Thoracic aorta (tissue), 2 donors: ENCODE measurements at regions not wholly inside any gene's neighbourhood (a gene's known extent, or its start where the extent isn't known, plus 50 kb on each side); places are given as distances from the start of the nearest gene placed in this dataset.

ENCODE experiments used
- ATAC-seq: fragments of 150-250 bp; one replicate; pipeline ENCODE4 v1.8.0; 2017; ENCODE audit warnings: low read depth; ENCODE audit not compliant: insufficient number of reproducible peaks, low FRiP score
- DNase-seq: peaks from one replicate; pipeline ENCODE4 v3.0.0-alpha.2; 2020; ENCODE audit warnings: low spot score
- H3K27ac ChIP-seq, 2 donors: fragments of 200-600 bp; sonication (generic); 1 replicate in 1 of 2; 2 replicates in 1 of 2; pipeline ENCODE4 v1.5.1; 2016; ENCODE audit warnings: mild to moderate bottlenecking in 2 of 2, moderate library complexity in 2 of 2
- H3K27me3 ChIP-seq: fragments of 200-600 bp; sonication (generic); replicated peaks from 2 replicates; pipeline ENCODE4 v1.6.0; 2016; ENCODE audit warnings: mild to moderate bottlenecking; ENCODE audit not compliant: insufficient read depth
- H3K36me3 ChIP-seq: fragments of 200-600 bp; sonication (generic); one replicate; pipeline ENCODE4 v1.5.1; 2016
- H3K4me1 ChIP-seq, 2 donors: fragments of 200-600 bp; sonication (generic); 1 replicate in 1 of 2; 2 replicates in 1 of 2; pipeline versions ENCODE4 v1.5.1 to v1.6.0; 2016; ENCODE audit warnings: low read depth in 2 of 2, mild to moderate bottlenecking in 1 of 2; ENCODE audit not compliant: control insufficient read depth in 1 of 2
- H3K4me3 ChIP-seq: fragments of 200-600 bp; sonication (generic); 2 replicates; pipeline ENCODE4 v1.5.1; 2016; ENCODE audit warnings: mild to moderate bottlenecking
- H3K9me3 ChIP-seq: fragments of 200-600 bp; sonication (generic); 2 replicates; pipeline ENCODE4 v1.5.1; 2016
- TF ChIP-seq, protein P1 (sequence below): fragments of 200-600 bp; sonication (generic); IDR thresholded peaks from one replicate; pipeline ENCODE4 v1.5.1; 2019; ENCODE audit warnings: antibody characterized with exemption

DNA sequence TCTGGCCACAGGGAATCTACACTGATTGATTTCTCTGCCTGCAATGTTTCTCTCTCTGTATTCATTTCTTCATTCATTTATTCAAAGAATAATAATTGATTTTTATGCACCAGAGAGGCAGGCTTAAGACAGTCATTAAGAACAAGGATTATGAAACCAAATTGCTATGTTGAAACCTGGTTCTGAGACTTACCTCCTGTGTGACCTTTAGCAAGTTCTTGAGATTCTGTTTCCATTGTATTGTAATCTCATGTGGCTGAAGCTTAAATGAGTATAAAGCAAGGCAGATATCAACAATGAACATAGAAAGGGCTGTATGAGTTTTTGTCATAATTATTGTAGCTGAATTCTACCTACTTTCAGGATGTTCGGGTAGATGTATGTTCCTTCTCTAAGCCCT is 129.6 kb upstream of the GRIA1 start:
- no peaks in the 10 kb centered on the region for H3K9me3 ChIP-seq
- DNase-seq (no peak), ATAC-seq (no peak)
- no peak overlapping the region for H3K27ac ChIP-seq
- H3K4me3 ChIP-seq: no peak overlapping the region
- TF ChIP-seq, protein P1, sequence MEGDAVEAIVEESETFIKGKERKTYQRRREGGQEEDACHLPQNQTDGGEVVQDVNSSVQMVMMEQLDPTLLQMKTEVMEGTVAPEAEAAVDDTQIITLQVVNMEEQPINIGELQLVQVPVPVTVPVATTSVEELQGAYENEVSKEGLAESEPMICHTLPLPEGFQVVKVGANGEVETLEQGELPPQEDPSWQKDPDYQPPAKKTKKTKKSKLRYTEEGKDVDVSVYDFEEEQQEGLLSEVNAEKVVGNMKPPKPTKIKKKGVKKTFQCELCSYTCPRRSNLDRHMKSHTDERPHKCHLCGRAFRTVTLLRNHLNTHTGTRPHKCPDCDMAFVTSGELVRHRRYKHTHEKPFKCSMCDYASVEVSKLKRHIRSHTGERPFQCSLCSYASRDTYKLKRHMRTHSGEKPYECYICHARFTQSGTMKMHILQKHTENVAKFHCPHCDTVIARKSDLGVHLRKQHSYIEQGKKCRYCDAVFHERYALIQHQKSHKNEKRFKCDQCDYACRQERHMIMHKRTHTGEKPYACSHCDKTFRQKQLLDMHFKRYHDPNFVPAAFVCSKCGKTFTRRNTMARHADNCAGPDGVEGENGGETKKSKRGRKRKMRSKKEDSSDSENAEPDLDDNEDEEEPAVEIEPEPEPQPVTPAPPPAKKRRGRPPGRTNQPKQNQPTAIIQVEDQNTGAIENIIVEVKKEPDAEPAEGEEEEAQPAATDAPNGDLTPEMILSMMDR: no peak
- H3K4me1 ChIP-seq: peaks cover 0 to 17% of the 10 kb centered on the region in 2 donors
- H3K36me3 ChIP-seq: no peaks in the 10 kb centered on the region
- no peaks in the 10 kb centered on the region for H3K27me3 ChIP-seq

DNA sequence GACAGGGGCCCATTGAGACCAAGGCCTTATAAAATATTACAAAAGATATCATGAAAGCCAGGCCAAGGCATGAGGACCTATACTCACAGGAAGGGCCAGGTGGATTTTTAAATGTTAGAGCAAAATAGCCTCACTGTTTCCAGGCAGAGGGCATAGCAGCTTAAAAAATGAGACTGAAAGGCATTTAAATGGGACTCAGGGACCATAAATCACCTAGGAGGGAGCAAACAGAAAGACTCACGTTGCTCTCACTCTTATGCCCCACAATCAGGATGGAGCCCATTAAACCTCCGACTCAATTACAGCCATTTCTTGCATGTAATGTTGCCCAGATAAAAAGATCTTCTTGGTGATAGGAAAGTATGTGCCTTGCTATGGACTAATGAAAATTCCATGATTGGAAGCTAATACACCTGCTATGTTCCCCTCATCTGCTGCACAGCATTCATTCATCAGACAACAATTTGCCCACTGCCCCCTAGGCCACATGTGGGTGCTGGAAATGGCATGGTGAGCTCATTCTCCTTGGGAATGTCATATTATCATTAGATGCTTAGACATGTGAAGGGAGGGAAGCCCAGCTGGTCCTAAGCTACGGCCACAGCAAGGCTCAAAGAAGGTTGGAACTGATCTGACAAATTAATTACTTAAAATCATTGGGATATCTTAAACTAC is 128.6 kb upstream of the GRIA1 start:
- Histone ChIP-seq H3K36me3 (no peaks in the 10 kb centered on the region), H3K27me3 (no peaks in the 10 kb centered on the region), H3K4me1 (peaks cover 0 to 17% of the 10 kb centered on the region in 2 donors), H3K9me3 (no peaks in the 10 kb centered on the region), H3K4me3 (no peak overlapping the region), H3K27ac (no peak overlapping the region)
- no peak for ATAC-seq
- DNase-seq: no peak
- TF ChIP-seq, protein P1: no peak

DNA sequence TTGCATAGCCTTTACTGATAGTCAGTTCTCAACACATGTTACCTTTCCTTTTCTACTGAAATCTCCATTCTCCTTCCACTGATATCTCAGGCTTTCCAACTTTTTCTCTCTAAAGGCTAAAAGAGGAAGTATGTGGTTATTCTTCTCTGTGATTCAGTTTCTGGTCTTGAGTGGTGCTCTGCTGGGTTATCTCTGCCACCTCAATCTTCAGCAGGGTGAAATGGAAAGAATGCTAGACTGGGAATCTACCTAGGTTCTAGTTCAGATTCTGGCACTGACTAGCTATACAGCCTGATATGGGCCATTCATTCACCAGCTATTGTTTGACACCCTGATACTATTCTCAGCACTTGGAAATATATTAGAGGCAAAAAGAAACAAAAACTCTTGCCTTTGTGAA is 124.9 kb upstream of the GRIA1 start:
- Histone ChIP-seq H3K27ac (no peak overlapping the region), H3K9me3 (no peaks in the 10 kb centered on the region), H3K27me3 (no peaks in the 10 kb centered on the region), H3K4me3 (no peak overlapping the region), H3K4me1 (peaks cover 0 to 3% of the 10 kb centered on the region in 2 donors), H3K36me3 (no peaks in the 10 kb centered on the region)
- DNase-seq (no peak), ATAC-seq (no peak)
- TF ChIP-seq, protein P1: no peak

DNA sequence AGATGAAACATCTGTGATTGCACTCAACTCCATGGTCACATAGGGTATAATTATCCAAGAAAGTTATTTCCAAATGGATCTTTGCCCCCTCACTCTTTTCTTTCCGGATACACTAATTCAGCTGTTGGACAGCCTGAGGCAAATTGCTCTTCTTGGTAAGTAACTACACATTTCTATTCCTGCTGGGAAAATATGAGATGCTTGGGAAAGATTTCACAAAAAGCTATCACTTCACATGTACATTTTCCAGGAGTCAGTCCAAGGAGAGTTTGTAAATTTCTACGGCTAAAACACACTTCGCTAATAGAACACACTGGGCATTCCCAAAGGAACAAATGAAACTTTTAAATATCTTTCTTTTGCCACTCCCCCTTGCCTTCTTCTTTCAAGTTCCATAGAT is 123.0 kb upstream of the GRIA1 start:
- no peak overlapping the region for H3K4me3 ChIP-seq
- TF ChIP-seq, protein P1: no peak
- no peaks in the 10 kb centered on the region for H3K36me3 ChIP-seq
- no peaks in the 10 kb centered on the region for H3K27me3 ChIP-seq
- no peaks in the 10 kb centered on the region for H3K4me1 ChIP-seq
- no peak for DNase-seq
- ATAC-seq: no peak
- no peaks in the 10 kb centered on the region for H3K9me3 ChIP-seq
- H3K27ac ChIP-seq: no peak overlapping the region

DNA sequence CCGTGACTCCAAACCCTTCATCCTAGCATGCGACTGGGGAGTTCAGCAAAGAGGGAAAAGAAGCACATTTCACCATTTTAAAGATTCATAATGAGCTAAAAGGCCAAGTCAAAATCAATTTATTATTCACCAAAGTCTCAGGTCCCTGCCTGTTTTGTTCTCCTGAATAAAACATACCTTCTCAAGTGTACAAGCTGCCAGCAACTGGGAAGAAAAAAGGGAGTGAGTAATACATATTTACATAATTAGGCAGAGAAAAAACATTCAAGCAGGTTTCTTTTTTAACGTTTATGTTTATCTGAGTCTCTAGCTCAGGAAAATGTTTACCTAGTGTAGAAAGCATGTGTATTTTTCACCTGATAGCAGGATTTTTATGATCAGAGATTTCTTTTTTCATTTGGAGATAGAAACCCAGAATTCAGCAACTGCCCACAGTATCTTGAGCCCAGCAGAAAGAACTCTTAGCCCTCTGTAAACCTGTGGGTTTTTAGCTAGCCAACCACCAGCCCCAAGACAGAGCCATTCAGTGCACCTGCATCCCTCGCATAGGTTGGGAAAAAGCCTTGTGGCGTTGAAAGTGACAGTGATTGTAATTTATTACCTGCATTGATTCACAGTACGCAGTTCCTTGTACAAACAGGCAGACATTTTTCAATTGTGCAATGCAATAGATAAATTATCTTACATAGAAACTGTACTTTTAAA is 117.9 kb upstream of the GRIA1 start:
- Histone ChIP-seq H3K4me1 (no peaks in the 10 kb centered on the region), H3K27ac (no peak overlapping the region), H3K9me3 (no peaks in the 10 kb centered on the region), H3K4me3 (no peak overlapping the region), H3K27me3 (no peaks in the 10 kb centered on the region), H3K36me3 (no peaks in the 10 kb centered on the region)
- DNase-seq (no peak), ATAC-seq (no peak)
- TF ChIP-seq, protein P1: no peak
